GM12872 (cell line): ENCODE measurements at regions not wholly inside any gene's neighbourhood (a gene's known extent, or its start where the extent isn't known, plus 50 kb on each side); places are given as distances from the start of the nearest gene placed in this dataset.

ENCODE experiments used
- TF ChIP-seq, protein P1 (sequence below): IDR thresholded peaks from 3 replicates; pipeline ENCODE4 v1.5.1; 2011; ENCODE audit warnings: low read depth, mild to moderate bottlenecking, low read length, moderate library complexity; ENCODE audit not compliant: insufficient read depth

DNA sequence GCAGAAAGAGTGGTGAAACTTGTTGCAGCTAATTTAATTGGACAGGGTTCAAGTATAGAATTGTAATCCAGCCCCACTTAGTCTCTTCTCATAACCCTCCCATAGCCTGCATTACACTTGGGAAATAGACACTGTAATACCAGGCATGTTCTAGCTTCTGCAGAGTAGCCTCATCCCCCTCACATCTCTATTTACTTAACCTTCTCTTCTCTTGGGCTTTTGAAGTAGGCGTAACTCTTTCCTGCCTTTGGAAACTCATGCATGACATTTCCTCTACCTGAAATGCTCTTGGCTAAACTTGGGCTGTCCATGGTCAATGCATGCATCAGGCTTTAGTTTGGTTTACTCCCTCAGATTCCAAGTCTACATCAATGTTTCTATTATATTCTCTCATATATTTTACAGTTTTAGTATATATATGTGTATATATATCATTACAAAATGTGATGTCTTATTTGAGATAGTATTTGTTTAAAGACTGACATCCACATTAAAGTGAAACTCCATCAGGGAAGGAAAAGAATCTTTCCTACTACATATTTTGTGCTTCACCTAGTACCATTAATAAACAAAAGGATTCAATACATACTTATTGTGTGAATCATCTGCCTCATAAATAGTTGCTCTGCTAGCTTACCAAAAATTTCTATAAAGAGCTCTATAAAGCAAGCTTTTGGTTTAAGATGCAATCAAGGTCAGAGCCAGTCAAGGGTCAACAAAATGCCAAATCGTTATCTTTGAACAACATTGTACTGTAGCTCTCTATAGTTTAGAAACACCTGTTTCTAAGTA, 1158.0 kb downstream of the MAT2B start:
- TF ChIP-seq, protein P1, sequence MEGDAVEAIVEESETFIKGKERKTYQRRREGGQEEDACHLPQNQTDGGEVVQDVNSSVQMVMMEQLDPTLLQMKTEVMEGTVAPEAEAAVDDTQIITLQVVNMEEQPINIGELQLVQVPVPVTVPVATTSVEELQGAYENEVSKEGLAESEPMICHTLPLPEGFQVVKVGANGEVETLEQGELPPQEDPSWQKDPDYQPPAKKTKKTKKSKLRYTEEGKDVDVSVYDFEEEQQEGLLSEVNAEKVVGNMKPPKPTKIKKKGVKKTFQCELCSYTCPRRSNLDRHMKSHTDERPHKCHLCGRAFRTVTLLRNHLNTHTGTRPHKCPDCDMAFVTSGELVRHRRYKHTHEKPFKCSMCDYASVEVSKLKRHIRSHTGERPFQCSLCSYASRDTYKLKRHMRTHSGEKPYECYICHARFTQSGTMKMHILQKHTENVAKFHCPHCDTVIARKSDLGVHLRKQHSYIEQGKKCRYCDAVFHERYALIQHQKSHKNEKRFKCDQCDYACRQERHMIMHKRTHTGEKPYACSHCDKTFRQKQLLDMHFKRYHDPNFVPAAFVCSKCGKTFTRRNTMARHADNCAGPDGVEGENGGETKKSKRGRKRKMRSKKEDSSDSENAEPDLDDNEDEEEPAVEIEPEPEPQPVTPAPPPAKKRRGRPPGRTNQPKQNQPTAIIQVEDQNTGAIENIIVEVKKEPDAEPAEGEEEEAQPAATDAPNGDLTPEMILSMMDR, result no peak

DNA sequence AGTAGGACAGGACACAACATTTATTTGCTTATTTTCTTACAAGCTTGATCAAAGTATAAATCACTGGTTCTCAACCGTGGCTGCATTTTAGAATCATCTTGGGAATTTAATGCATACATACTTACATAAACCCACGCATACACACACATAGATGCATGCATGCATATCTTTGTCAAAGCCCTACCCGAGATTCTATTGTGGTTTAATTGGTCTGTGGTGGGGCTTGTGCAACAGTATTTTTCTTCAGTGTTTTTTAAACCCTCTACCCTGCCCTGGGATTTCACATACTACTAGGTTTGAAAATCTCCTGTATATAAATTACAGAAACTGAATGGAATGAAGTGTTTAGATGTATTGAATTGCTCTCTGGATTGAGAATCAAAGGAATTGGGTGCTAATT, 1166.2 kb downstream of the MAT2B start:
- TF ChIP-seq, protein P1, result no peak

DNA sequence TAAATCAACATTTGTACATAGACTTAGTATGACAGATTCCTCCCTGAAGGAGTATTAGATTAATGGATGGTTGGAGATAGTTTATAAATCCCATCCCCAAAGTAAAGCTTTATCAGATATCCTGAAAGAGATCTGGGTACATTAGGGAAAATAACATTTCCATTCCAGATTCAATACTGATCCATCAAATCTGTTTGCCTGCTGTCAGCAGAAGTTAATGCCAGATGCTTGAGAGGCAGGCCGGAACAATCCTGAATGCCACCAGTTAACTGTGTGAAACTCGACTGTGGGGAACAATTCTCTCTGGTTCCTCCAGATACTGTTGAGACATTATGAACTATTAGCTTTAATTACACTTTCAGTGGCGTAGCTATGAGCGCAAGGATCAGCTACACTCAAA, 1166.8 kb downstream of the MAT2B start:
- TF ChIP-seq, protein P1, result no peak

DNA sequence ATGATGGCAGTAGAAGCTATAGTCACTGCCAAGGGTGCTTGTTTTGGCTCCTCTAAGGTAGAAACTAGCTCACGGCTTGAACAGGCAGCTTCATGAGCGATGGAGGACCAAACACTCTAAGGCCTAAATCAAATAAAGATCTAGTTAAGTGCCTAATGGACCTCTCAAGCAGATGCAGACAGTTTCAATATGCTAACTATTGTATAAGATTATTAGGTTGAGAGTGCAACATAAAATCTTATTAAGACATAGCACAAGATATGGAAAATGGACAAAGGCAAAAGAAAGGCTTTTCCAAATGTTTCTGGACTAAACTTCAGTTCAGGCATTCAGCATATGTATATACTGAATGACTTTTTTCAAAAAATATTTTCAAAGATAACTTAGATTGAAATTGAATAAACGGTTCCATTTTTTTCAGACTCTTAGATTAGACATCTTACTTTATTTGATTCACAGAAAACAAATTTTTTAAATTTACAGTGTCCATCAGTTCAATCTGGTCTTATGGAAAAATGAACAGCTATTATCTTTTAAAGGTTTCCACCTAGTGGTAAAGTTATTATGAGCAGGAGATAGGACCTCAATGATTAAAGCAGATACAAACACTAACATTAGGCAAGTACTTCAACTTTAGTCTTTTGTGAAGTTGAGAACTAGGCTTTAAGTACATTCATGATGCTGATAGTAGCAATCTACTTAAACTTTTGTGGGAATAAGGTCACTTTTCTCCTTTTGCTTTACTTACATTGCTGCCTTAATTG, 1167.7 kb downstream of the MAT2B start:
- TF ChIP-seq, protein P1, result peak; percentile 21; the same call in 1 of the 3 replicates

DNA sequence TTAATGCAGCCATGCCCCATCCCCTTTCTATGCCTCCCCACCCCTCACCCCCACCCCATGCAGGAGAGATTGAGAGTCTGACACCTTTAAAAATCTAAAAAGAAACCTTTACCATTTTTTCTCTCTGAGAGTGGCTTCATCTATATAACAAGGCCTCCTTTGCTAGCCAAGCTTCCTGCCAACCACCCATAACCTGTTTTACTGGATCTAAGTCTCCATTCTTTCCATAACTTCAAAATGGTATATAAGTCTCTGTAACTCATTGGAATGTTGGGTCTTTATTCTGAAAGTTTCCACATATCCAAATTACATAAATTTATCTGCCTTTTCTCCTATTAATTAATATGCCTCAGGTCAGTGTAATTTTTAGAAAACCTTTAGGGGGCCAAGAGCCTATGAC, 1174.0 kb downstream of the MAT2B start:
- TF ChIP-seq, protein P1, result no peak

DNA sequence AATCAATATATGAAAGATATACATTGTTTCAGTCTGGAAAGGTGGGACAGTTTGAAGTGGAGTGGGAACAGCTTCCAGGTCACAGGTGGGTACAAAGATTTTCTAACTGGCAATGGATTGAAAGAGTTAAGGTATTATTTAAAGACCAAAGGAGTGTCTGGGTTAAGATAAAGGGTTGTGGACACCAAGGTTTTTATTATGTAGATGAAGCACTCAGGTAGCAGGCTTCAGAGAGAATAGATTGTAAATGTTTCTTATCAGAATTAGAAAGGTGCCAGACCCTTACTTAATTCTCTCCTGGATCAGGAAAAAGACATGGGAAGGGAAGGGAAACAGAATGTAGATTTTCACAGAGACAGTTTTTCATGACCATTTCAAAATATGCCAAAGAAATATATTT, 1174.8 kb downstream of the MAT2B start:
- TF ChIP-seq, protein P1, result no peak

DNA sequence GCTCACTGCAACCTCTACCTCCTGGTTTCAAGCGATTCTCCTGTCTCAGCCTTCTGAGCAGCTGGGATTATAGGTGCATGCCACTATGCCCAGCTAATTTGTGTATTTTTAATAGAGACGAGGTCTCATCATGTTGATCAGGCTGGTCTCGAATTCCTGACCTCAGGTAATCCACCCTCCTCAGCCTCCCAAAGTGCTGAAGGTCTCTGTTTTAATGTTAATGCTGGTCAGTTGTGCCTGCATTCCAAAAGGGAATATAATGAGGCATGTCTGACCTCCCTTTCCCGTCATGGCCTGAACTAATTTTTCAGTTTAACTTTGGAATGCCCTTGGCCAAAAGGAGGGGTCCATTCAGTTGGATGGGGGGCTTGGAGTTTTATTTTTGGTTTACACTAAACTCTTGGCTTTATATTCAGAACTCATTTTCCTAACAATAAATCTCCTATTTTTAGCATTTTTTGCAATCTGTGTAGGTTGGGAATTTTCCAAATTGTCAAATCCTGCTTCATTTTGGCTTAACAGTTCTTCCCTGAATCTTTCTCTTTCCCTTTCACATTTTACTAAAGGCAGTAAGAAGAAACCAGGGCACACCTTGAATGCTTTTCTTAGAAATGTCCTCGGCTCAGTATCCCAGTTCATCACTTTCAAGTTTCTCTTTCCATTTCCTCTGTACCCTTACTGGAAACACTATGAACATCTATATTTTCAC, 1175.5 kb downstream of the MAT2B start:
- TF ChIP-seq, protein P1, result no peak
